ENCODE measurements at regions not wholly inside any gene's neighbourhood (a gene's known extent, or its start where the extent isn't known, plus 50 kb on each side); places are given as distances from the start of the nearest gene placed in this dataset.

- TF ChIP-seq, protein P1, sequence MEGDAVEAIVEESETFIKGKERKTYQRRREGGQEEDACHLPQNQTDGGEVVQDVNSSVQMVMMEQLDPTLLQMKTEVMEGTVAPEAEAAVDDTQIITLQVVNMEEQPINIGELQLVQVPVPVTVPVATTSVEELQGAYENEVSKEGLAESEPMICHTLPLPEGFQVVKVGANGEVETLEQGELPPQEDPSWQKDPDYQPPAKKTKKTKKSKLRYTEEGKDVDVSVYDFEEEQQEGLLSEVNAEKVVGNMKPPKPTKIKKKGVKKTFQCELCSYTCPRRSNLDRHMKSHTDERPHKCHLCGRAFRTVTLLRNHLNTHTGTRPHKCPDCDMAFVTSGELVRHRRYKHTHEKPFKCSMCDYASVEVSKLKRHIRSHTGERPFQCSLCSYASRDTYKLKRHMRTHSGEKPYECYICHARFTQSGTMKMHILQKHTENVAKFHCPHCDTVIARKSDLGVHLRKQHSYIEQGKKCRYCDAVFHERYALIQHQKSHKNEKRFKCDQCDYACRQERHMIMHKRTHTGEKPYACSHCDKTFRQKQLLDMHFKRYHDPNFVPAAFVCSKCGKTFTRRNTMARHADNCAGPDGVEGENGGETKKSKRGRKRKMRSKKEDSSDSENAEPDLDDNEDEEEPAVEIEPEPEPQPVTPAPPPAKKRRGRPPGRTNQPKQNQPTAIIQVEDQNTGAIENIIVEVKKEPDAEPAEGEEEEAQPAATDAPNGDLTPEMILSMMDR (IDR thresholded peaks at IDR 0.05), result no peak
- TF ChIP-seq POLR2A (IDR thresholded peaks at IDR 0.05), result no peak
- H3K27ac ChIP-seq, result no peak overlapping the region
These were observed 239.0 kb downstream of the SOX9 start for GRCh38 chr17:72359811-72360210.

GRCh38 chr17:72360386-72360940 lies 239.6 kb downstream of the SOX9 start:
- Histone ChIP-seq H3K4me3 (no peak overlapping the region), H3K27ac (no peak overlapping the region), H3K9me3 (no peaks in the 10 kb centered on the region), H3K36me3 (no peaks in the 10 kb centered on the region), H3K27me3 (no peaks in the 10 kb centered on the region), H3K4me1 (no peaks in the 10 kb centered on the region)
- TF ChIP-seq, protein P1 (IDR thresholded peaks at IDR 0.05), result no peak
- TF ChIP-seq POLR2A (IDR thresholded peaks at IDR 0.05), result no peak
- DNase-seq, result no peak

More at GRCh38 chr17:72359811-72360210, 239.0 kb downstream of the SOX9 start:
- no peaks in the 10 kb centered on the region for H3K36me3 ChIP-seq
- no peaks in the 10 kb centered on the region for H3K27me3 ChIP-seq
- no peaks in the 10 kb centered on the region for H3K9me3 ChIP-seq
- H3K4me3 ChIP-seq, result no peak overlapping the region
- no peak for DNase-seq
- H3K4me1 ChIP-seq, result no peaks in the 10 kb centered on the region

- Histone ChIP-seq H3K9me3 (no peaks in the 10 kb centered on the region), H3K27me3 (no peaks in the 10 kb centered on the region), H3K36me3 (no peaks in the 10 kb centered on the region), H3K4me1 (no peaks in the 10 kb centered on the region), H3K4me3 (no peak overlapping the region), H3K27ac (no peak overlapping the region)
- DNase-seq, result no peak
- TF ChIP-seq, protein P1 (IDR thresholded peaks at IDR 0.05), result no peak
- no peak for TF ChIP-seq POLR2A (IDR thresholded peaks at IDR 0.05)
These were observed 241.1 kb downstream of the SOX9 start for GRCh38 chr17:72361892-72362291.

DNA sequence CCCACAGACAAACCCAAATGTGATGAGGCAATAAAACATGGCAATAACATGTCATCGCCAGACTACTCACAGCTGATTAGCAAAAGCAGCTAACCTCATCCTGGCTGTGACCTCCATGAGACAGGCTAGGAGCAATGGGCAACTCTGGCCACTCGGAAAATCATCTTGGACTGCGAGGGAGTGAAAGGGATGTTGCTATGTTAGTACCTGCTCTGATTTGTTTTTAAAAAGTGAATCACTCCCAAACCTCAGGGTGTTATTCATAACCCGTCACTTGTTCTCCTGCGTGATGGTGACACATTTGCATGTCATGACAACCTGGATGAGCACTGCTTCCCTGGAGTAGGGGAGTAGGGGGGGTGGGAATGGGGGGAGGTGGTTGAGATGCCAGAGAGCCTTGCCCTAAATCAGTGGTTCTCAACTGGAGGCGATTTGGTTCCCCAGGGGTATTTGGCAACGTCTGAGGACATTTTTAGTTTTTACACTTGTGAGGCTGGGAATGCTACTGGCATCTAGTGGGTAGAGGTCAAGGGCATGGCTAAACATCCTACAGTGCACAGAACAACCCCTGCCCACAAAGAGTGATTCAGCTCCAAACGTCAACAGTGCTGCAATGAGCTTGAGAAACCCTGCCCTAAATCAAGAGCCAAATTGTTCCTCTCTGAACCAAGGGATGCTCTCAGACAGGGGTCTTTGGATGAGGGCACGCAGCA lies 241.7 kb downstream of the SOX9 start:
- Histone ChIP-seq H3K4me3 (no peak overlapping the region), H3K27me3 (no peaks in the 10 kb centered on the region), H3K9me3 (no peaks in the 10 kb centered on the region), H3K36me3 (no peaks in the 10 kb centered on the region), H3K27ac (no peak overlapping the region), H3K4me1 (no peaks in the 10 kb centered on the region)
- no peak for DNase-seq
- TF ChIP-seq, protein P1 (IDR thresholded peaks at IDR 0.05), result no peak
- no peak for TF ChIP-seq POLR2A (IDR thresholded peaks at IDR 0.05)

GRCh38 chr17:72363089-72363610 lies 242.3 kb downstream of the SOX9 start:
- no peaks in the 10 kb centered on the region for H3K27me3 ChIP-seq
- H3K9me3 ChIP-seq, result no peaks in the 10 kb centered on the region
- no peak for DNase-seq
- H3K27ac ChIP-seq, result no peak overlapping the region
- no peaks in the 10 kb centered on the region for H3K4me1 ChIP-seq
- no peak overlapping the region for H3K4me3 ChIP-seq
- TF ChIP-seq, protein P1 (IDR thresholded peaks at IDR 0.05), result no peak
- no peak for TF ChIP-seq POLR2A (IDR thresholded peaks at IDR 0.05)
- H3K36me3 ChIP-seq, result no peaks in the 10 kb centered on the region

All from Peyer's patch (tissue), 4 donors.